T-helper 17 cell (primary cell): ENCODE measurements at regions not wholly inside any gene's neighbourhood (a gene's known extent, or its start where the extent isn't known, plus 50 kb on each side); places are given as distances from the start of the nearest gene placed in this dataset.

ENCODE experiments used
- ATAC-seq: fragments of 150-1000 bp; cut with Tn5 transposase; 2 replicates; pipeline ENCODE4 v1.10.0; 2021; ENCODE audit warnings: mild to moderate bottlenecking, moderate library complexity
- DNase-seq, 3 donors: peaks; one replicate each; pipeline versions ENCODE4 v3.0.0 to v3.0.0-alpha.2; 2020 to 2021
- H3K9me3 ChIP-seq: one replicate; pipeline ENCODE4 v1.7.0; 2013; ENCODE audit warnings: low read length, mild to moderate bottlenecking; ENCODE audit not compliant: control insufficient read depth, poor library complexity, severe bottlenecking
- H3K27ac Mint-ChIP-seq: one replicate; pipeline ENCODE4 v1.8.0; 2022; ENCODE audit warnings: mild to moderate bottlenecking, moderate library complexity, mixed read lengths
- H3K27me3 Mint-ChIP-seq: one replicate; pipeline ENCODE4 v1.8.0; 2022; ENCODE audit warnings: mixed read lengths
- H3K36me3 Mint-ChIP-seq: one replicate; pipeline ENCODE4 v1.8.0; 2022; ENCODE audit warnings: low read depth, mixed read lengths
- H3K4me1 Mint-ChIP-seq: one replicate; pipeline ENCODE4 v1.8.0; 2022; ENCODE audit warnings: mild to moderate bottlenecking, mixed read lengths
- H3K4me3 Mint-ChIP-seq: one replicate; pipeline ENCODE4 v1.8.0; 2022; ENCODE audit warnings: mild to moderate bottlenecking, moderate library complexity, mixed read lengths

DNA sequence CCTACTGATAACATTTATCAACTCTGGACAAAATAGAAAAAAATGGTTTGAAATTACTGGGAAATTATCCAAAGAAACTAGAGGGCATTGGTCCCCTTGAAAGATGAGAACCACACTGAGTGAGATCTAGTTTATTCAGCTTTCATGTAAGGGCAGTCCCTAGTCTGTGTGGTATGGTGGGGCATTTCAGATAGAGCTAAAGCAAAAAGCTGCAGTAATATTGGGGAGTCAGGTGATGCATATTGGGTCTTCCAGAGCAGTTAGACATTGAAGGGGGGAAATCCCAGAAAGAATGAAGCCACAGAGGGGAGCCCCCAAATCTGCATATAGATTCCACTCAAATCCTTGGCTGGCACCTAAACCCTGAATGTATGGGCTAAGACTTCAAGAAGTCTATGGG is 347.7 kb upstream of the POU3F1 start:
- DNase-seq (no peak), ATAC-seq (no peak)
- Mint-ChIP-seq H3K36me3 (no peaks in the 10 kb centered on the region), H3K27ac (no peak overlapping the region), H3K4me1 (no peaks in the 10 kb centered on the region), H3K4me3 (no peak overlapping the region), H3K27me3 (peaks cover 27% of the 10 kb centered on the region)
- no peaks in the 10 kb centered on the region for H3K9me3 ChIP-seq

DNA sequence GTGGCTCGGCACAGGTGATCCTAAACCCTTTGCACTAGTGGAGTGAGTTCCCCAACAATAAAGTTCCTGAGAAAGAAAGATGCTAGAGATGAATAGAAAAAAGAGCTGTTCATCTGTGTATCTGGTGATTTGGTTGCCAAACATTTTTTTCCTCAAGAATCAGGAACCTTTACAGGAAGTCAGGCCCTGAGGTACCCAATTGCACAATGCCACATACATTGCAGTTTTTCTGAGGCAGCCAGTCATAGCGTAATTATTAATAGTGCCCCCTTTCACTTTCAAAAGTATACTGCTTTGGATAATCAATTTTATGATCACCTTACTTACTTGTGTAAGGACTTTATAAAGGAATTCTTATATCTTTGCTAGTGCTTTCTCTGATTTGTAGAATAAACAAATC is 346.3 kb upstream of the POU3F1 start:
- ATAC-seq (no peak), DNase-seq (no peak)
- peaks cover 23% of the 10 kb centered on the region for H3K27me3 Mint-ChIP-seq
- H3K4me1 Mint-ChIP-seq: no peaks in the 10 kb centered on the region
- H3K27ac Mint-ChIP-seq: no peak overlapping the region
- H3K36me3 Mint-ChIP-seq: no peaks in the 10 kb centered on the region
- H3K9me3 ChIP-seq: no peaks in the 10 kb centered on the region
- H3K4me3 Mint-ChIP-seq: no peak overlapping the region

DNA sequence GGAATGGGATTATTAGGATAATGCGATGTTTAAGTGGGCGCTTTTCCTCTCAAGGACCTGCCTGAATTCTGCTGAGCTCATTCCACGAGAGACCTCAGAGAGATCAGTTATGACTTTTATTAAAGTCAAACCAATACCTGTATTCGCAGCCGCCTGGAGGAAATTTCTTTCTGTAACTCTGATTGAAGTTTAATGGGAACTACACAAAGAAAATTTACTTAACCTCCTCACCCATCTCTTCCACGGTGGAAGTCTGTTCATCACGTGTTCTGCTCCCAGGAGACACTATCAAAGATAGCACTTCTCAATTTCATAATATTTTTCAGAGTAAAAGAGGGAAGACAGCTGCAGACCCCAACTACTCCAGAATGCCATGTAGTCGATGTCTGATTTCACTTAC is 334.7 kb upstream of the POU3F1 start:
- H3K27me3 Mint-ChIP-seq: peaks cover 32% of the 10 kb centered on the region
- H3K27ac Mint-ChIP-seq: no peak overlapping the region
- no peak for ATAC-seq
- H3K9me3 ChIP-seq: no peaks in the 10 kb centered on the region
- peaks cover 2% of the 10 kb centered on the region for H3K36me3 Mint-ChIP-seq
- no peak for DNase-seq
- no peak overlapping the region for H3K4me3 Mint-ChIP-seq
- H3K4me1 Mint-ChIP-seq: no peaks in the 10 kb centered on the region

DNA sequence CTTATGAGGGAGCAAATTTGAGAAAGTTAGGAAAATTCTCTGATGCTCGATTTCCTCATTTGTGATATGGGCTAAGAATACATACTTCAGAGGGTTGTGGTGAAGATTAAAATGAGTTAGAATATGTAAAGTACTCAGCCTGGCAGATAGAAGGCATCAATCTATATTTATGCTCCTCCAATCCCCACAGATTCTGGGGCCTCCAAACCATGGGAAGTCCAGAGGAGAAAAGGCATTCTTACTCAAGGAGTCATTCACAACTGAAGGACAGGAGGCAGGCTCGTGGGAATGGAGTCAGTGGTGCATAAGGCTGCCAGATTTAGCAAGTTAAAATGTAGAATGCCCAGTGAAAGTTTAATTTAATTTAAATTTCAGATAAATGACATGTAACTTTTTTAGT is 330.0 kb upstream of the POU3F1 start:
- Mint-ChIP-seq H3K27me3 (peaks cover 31% of the 10 kb centered on the region), H3K36me3 (peaks cover 2% of the 10 kb centered on the region), H3K4me3 (no peak overlapping the region), H3K27ac (no peak overlapping the region), H3K4me1 (no peaks in the 10 kb centered on the region)
- H3K9me3 ChIP-seq: no peaks in the 10 kb centered on the region
- DNase-seq (no peak), ATAC-seq (no peak)

DNA sequence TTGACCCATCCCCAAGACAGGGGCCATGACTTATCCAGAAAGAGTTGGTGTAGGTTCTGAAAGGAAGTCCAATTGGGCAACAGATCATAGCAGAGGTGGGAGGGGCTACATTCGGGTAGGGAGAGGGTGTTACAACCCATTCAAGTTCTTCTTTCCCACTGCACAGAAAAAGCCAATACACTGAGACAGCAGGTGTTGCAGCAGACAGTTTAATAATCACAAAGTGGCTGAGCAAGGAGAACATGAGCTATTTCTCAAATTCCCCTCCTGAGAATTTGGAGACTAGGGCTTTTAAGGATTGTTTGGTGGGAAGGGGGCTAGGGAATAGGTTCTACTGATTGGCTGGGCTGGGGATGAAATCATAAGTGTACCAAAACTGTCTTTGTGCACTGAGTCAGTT is 328.4 kb upstream of the POU3F1 start:
- H3K9me3 ChIP-seq: no peaks in the 10 kb centered on the region
- Mint-ChIP-seq H3K36me3 (peaks cover 2% of the 10 kb centered on the region), H3K27me3 (peaks cover 42% of the 10 kb centered on the region), H3K27ac (no peak overlapping the region), H3K4me3 (no peak overlapping the region), H3K4me1 (no peaks in the 10 kb centered on the region)
- ATAC-seq (no peak), DNase-seq (no peak)

DNA sequence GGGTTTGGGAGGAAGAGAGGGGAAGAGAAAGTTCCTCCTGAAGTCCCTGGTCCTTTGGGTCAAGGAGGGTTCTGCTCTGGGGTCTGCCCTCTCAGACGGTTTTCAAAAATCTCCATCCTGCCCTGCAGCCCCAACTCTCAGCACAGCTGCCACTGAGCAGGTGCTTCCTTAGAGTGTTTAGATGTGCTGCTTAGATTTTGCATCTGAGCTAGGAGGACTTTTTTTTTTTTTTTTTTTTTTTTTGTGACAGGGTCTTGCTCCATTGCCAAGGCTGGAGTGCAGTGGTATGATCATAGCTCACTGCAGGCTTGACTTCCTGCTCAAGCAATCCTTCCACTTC is 324.9 kb upstream of the POU3F1 start:
- no peak overlapping the region for H3K27ac Mint-ChIP-seq
- peaks cover 6% of the 10 kb centered on the region for H3K36me3 Mint-ChIP-seq
- no peak for ATAC-seq
- no peaks in the 10 kb centered on the region for H3K9me3 ChIP-seq
- DNase-seq: no peak
- H3K27me3 Mint-ChIP-seq: peaks cover 56% of the 10 kb centered on the region
- no peak overlapping the region for H3K4me3 Mint-ChIP-seq
- no peaks in the 10 kb centered on the region for H3K4me1 Mint-ChIP-seq

DNA sequence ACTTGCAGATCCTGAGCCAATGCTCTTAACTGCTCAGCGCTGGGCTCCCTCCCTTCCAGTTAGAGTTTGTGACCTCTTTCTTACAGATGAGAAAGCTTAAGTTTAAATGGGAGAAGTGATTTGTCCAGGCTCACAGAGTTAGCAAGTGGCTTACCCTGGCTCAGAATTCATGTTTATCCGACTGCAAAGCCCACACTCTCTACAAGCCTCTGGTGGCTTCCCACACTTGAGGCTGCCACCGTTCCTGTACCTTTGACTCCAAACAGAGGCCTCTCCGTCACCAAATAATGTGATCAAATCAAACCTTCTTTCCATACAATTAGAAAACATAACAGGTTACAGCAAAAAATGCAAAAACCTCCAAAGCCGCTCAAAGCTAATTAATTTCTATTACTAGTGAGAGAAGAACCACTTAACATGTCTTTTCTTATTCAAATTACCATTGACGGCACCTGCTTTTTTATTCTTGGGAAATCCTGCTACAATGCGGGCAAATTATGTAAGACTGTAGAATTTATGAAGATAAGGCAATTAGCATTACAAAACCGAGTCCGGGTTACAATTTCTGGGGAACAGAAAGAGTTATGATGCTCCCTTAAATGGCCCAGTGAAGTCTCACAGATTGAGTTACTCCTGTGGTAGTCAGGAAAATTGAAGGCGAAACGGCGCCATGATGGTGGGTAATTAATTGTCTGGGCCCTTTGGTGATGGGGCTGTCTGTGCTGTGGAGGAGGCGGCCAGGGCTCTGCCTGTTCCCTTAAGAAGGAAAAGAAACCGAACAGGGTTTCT is 324.3 kb upstream of the POU3F1 start:
- no peaks in the 10 kb centered on the region for H3K9me3 ChIP-seq
- ATAC-seq (no peak), DNase-seq (no peak)
- H3K27ac Mint-ChIP-seq: no peak overlapping the region
- peaks cover 6% of the 10 kb centered on the region for H3K36me3 Mint-ChIP-seq
- no peak overlapping the region for H3K4me3 Mint-ChIP-seq
- peaks cover 56% of the 10 kb centered on the region for H3K27me3 Mint-ChIP-seq
- no peaks in the 10 kb centered on the region for H3K4me1 Mint-ChIP-seq

DNA sequence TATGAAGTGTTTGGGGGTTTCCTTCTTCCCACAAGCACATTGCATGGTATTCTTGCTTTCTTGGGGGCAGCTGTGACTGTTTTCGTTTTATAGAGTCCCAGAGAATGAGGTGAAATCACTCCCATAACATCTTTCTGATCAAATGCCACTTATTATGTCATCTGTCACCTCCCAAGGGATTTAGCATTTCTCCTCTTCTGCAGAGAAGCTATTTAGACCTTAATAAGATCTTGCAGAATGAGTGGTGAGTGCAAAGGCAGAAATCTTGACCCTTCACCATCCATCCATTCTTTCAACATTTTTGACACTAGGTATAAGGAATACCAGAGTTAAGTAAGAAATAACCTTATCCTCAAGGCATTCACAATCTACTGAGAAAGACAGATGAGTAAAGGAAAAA is 318.6 kb upstream of the POU3F1 start:
- ATAC-seq: no peak
- peaks cover 35% of the 10 kb centered on the region for H3K27me3 Mint-ChIP-seq
- peaks cover 4% of the 10 kb centered on the region for H3K36me3 Mint-ChIP-seq
- no peaks in the 10 kb centered on the region for H3K9me3 ChIP-seq
- DNase-seq: no peak
- no peak overlapping the region for H3K27ac Mint-ChIP-seq
- no peaks in the 10 kb centered on the region for H3K4me1 Mint-ChIP-seq
- H3K4me3 Mint-ChIP-seq: no peak overlapping the region

DNA sequence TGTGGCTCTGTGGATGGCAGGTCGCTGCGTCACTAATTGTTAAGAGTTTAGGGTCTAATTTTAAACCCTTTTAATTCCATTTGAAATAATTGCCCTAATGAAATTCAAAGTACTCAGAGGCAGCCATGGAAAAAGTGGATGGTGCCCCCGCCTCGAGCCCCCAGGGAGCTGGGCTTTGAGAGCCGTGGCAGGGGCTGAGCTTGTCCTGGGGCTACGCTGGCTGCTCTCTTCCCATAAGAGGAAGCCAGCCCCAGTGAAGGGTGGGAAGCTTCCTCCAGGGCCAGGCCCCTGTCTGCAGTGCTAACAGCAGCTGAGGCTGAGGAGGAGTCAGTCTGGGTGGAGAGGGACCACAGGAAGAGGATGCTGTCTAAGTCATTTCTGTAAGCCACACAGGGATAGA is 315.0 kb upstream of the POU3F1 start:
- no peak for ATAC-seq
- H3K4me3 Mint-ChIP-seq: no peak overlapping the region

DNA sequence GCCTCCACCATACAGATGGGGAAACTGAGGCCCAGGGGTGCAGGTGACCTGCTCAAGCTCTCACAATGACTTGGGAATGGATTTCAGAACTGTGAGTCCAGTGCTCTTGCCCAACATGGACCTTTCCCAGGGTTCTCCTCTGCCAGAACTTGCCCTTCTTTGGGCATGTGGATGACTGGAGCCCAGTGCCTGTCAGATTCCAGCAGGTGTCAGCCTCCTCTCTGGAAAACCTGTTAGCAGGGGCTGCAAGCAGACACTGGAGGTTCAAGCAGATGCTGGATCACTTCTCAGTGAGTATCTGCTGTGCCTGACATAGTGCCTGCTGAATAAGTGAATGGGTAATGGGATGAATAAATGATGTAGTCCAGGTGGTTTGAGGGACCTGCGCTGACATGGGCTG is 314.2 kb upstream of the POU3F1 start:
- no peak for ATAC-seq

More for the DNA sequence above, 315.0 kb upstream of the POU3F1 start:
- DNase-seq: no peak
- Mint-ChIP-seq H3K27ac (no peak overlapping the region), H3K27me3 (peaks cover 28% of the 10 kb centered on the region), H3K4me1 (no peaks in the 10 kb centered on the region), H3K36me3 (no peaks in the 10 kb centered on the region)
- no peaks in the 10 kb centered on the region for H3K9me3 ChIP-seq

DNA sequence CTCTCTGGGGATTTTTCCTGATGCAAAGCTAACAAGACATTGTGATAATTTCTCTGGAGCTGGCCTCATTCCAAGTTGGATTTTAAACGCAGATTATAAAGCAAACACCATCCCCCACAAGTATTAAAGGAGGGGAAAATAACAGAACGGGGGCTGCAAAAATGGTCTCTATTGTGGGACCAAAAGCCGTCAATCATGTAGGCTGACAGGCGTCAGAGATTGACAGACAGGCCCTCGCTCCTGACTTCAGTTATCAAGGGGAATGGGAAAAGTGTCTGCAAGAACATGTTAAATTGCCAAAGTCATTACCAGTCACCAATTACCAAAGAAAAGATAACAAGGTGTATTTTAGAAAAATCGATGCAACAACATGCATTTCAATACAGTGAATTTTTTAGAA is 307.4 kb upstream of the POU3F1 start:
- Mint-ChIP-seq H3K4me3 (no peak overlapping the region), H3K4me1 (no peaks in the 10 kb centered on the region), H3K36me3 (no peaks in the 10 kb centered on the region), H3K27me3 (peaks cover 18% of the 10 kb centered on the region), H3K27ac (no peak overlapping the region)
- no peaks in the 10 kb centered on the region for H3K9me3 ChIP-seq
- ATAC-seq (no peak), DNase-seq (no peak)

More for the DNA sequence above, 314.2 kb upstream of the POU3F1 start:
- no peaks in the 10 kb centered on the region for H3K4me1 Mint-ChIP-seq
- no peaks in the 10 kb centered on the region for H3K36me3 Mint-ChIP-seq
- peaks cover 34% of the 10 kb centered on the region for H3K27me3 Mint-ChIP-seq
- no peak for DNase-seq
- no peak overlapping the region for H3K27ac Mint-ChIP-seq
- no peak overlapping the region for H3K4me3 Mint-ChIP-seq
- no peaks in the 10 kb centered on the region for H3K9me3 ChIP-seq

DNA sequence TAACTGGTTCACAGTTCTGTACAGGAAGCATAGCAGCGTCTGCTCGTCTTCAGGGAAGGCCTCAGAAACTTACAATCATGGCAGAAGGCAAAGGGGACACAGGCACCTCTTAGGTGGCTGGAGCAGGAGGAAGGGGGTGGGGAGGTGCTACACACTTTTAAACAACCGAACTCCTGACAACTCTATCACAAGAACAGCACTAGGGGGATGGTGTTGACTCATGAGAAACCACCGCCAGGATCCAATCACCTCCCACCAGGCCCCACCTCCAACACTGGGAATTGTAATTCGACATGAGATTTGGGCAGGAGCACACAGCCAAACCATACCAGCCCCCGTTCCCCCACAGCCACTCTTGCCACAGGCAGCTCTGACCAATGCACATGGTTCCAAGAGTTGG is 306.3 kb upstream of the POU3F1 start:
- H3K4me1 Mint-ChIP-seq: no peaks in the 10 kb centered on the region
- H3K4me3 Mint-ChIP-seq: no peak overlapping the region
- DNase-seq: no peak

DNA sequence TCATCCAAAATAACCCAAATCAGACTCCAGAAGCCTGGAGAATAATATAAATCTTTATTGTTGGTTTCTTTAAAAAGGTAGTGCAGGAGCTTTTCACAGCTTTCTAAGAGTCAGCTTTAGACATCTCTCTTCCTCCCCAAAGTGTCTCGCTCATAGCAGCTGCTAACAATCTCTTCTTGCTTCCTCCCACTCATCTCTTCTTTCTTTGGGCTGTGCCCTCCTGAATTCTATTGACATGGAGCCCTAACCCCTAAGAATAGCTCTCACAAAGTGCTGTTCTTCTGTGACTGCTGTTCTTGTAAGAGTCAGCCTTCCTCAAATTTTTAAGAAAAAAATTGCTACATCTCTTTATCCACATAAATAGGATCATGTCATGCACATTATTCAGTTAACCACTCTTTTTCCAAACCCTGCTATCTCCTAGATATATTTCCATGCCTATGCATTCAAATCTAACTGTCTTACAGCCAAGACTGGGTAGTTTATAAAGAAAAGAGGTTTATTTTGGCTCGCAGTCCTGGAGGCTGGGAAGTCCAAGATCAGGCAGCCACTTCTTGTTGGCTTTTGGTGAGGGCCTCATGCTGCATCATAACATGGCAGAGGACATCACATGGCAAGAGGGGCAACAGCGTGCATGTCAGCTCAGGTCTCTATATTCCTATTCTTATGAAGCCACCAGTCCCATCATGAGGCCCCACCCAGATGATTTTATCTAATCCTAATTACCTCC is 301.0 kb upstream of the POU3F1 start:
- Mint-ChIP-seq H3K4me1 (no peaks in the 10 kb centered on the region), H3K36me3 (no peaks in the 10 kb centered on the region)
- ATAC-seq: no peak

More for the DNA sequence above, 306.3 kb upstream of the POU3F1 start:
- H3K36me3 Mint-ChIP-seq: no peaks in the 10 kb centered on the region
- peaks cover 2% of the 10 kb centered on the region for H3K9me3 ChIP-seq
- no peak for ATAC-seq
- H3K27ac Mint-ChIP-seq: no peak overlapping the region
- H3K27me3 Mint-ChIP-seq: peaks cover 18% of the 10 kb centered on the region

DNA sequence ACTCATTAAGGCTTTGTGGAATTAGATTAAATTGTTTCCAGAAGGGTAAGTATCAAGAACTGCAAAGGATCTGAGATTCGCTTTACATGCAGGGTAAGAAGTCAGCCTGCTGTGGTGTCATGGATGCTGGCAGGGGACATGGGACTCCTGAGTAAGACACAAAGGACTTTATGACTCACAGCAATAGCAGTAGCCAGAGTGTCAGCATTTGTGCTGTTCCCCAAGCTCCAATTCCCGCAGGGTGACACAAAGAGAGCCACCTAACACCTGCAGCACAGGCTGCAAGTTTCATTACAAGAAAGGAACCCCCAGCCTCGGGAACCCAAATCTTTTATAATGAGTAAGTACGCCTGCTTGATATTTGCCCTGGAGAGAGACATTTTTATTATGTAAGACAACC is 298.1 kb upstream of the POU3F1 start:
- Mint-ChIP-seq H3K27ac (no peak overlapping the region), H3K4me1 (no peaks in the 10 kb centered on the region), H3K36me3 (no peaks in the 10 kb centered on the region), H3K27me3 (peaks cover 20% of the 10 kb centered on the region), H3K4me3 (no peak overlapping the region)
- ATAC-seq: no peak
- H3K9me3 ChIP-seq: peaks cover 3% of the 10 kb centered on the region
- no peak for DNase-seq

More for the DNA sequence above, 301.0 kb upstream of the POU3F1 start:
- H3K27me3 Mint-ChIP-seq: peaks cover 4% of the 10 kb centered on the region
- no peak for DNase-seq
- no peak overlapping the region for H3K4me3 Mint-ChIP-seq
- no peak overlapping the region for H3K27ac Mint-ChIP-seq
- peaks cover 3% of the 10 kb centered on the region for H3K9me3 ChIP-seq
